ENCODE measurements at regions not wholly inside any gene's neighbourhood (a gene's known extent, or its start where the extent isn't known, plus 50 kb on each side); places are given as distances from the start of the nearest gene placed in this dataset.

DNA sequence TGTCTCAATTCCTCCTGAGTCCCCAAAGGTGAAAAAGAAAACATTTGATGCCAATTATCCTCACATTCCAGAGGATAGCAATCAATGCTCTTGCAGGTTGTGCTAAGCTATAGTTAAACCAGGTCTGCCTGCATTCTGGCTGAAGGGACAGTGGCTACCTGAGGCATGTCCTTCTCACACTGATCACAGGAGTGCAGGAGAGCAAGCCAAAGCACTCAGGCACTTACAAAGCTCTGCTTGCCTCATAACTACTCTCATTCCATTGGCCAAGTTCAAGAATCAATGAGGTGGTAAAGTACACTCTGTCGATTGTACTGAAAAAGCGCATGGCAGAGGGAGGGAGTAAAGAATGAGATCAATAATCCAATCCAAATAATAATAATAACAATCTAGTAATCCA, 342.0 kb upstream of the PPP2R3A start:
- TF ChIP-seq POLR2A (IDR thresholded peaks at IDR 0.05) = no peak
- TF ChIP-seq, protein P1, sequence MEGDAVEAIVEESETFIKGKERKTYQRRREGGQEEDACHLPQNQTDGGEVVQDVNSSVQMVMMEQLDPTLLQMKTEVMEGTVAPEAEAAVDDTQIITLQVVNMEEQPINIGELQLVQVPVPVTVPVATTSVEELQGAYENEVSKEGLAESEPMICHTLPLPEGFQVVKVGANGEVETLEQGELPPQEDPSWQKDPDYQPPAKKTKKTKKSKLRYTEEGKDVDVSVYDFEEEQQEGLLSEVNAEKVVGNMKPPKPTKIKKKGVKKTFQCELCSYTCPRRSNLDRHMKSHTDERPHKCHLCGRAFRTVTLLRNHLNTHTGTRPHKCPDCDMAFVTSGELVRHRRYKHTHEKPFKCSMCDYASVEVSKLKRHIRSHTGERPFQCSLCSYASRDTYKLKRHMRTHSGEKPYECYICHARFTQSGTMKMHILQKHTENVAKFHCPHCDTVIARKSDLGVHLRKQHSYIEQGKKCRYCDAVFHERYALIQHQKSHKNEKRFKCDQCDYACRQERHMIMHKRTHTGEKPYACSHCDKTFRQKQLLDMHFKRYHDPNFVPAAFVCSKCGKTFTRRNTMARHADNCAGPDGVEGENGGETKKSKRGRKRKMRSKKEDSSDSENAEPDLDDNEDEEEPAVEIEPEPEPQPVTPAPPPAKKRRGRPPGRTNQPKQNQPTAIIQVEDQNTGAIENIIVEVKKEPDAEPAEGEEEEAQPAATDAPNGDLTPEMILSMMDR (IDR thresholded peaks at IDR 0.05) = no peak

Data from uterus (tissue), 2 donors.